Uterus (tissue), 3 donors: ENCODE measurements at regions not wholly inside any gene's neighbourhood (a gene's known extent, or its start where the extent isn't known, plus 50 kb on each side); places are given as distances from the start of the nearest gene placed in this dataset.

Experiments used
- DNase-seq, 2 donors: peaks; one replicate each; pipeline ENCODE4 v3.0.0-alpha.2; 2019 to 2020
- H3K27ac ChIP-seq, 2 donors: fragments of 200-600 bp; sonication (generic); 1 replicate in 1 of 2; 2 replicates in 1 of 2; pipeline ENCODE4 v1.5.1; 2016 to 2018
- H3K27me3 ChIP-seq, 2 donors: fragments of 200-600 bp; sonication (generic); one replicate each; pipeline ENCODE4 v1.5.1; 2018 to 2019; ENCODE audit warnings: control low read depth in 1 of 2
- H3K36me3 ChIP-seq, 2 donors: fragments of 200-600 bp; sonication (generic); one replicate each; pipeline ENCODE4 v1.5.1; 2019; ENCODE audit warnings: control low read depth in 1 of 2
- H3K4me1 ChIP-seq, 2 donors: fragments of 200-600 bp; sonication (generic); one replicate each; pipeline ENCODE4 v1.5.1; 2018 to 2019; ENCODE audit warnings: control low read depth in 1 of 2
- H3K4me3 ChIP-seq, 2 donors: fragments of 200-600 bp; sonication (generic); 1 replicate in 1 of 2; 2 replicates in 1 of 2; pipeline ENCODE4 v1.5.1; 2018 to 2019; ENCODE audit warnings: mild to moderate bottlenecking in 1 of 2
- H3K9me3 ChIP-seq, 2 donors: fragments of 200-600 bp; sonication (generic); one replicate each; pipeline ENCODE4 v1.5.1; 2019; ENCODE audit warnings: control low read depth in 1 of 2
- POLR2A ChIP-seq, 2 donors: fragments of 450-650 bp; IDR thresholded peaks; one replicate each; pipeline ENCODE4 v1.6.1; 2016; ENCODE audit warnings: antibody characterized with exemption in 2 of 2, mild to moderate bottlenecking in 1 of 2, moderate library complexity in 1 of 2
- intact Hi-C: fragments of 100-400 bp; cut with DNase I; formaldehyde crosslinking; loops from one replicate; pipeline ENCODE4 v1.15.1; 2023; ENCODE audit warnings: low total_unique reads
- TF ChIP-seq, protein P1 (sequence below), 4 experiments: fragments of 200-600 bp in 2 of 4; fragments of 450-650 bp in 2 of 4; sonication (generic) in 2 of 4; IDR thresholded peaks; one replicate each; pipeline ENCODE4 v1.5.1; 2016 to 2019; ENCODE audit warnings: antibody characterized with exemption in 4 of 4, mild to moderate bottlenecking in 2 of 4, moderate library complexity in 1 of 4
- donor health status: DM: yes; HTN: yes; CAD: no.

DNA sequence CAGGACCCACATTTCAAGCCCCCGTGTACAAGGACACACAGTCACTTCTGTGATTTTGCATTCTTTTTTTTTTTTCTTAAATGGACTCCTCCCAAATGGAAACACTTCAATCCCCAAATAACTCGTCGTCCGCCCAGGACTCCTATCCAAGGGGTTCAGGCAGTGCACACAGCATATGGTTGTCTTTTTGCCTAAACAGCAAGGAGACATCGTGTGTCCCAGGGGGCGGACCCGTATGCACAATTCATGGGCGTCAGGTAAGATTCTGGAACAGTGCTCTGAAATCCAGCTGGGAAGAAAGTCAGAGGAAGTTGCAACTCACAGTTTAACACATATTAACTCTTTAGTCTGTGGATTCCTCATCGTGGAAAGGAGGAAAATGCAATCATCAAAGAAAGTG, 231.3 kb downstream of the SHOX start:
- H3K27ac ChIP-seq = no peak overlapping the region
- no peaks in the 10 kb centered on the region for H3K36me3 ChIP-seq
- intact Hi-C loops = no loop called here
- TF ChIP-seq, protein P1, sequence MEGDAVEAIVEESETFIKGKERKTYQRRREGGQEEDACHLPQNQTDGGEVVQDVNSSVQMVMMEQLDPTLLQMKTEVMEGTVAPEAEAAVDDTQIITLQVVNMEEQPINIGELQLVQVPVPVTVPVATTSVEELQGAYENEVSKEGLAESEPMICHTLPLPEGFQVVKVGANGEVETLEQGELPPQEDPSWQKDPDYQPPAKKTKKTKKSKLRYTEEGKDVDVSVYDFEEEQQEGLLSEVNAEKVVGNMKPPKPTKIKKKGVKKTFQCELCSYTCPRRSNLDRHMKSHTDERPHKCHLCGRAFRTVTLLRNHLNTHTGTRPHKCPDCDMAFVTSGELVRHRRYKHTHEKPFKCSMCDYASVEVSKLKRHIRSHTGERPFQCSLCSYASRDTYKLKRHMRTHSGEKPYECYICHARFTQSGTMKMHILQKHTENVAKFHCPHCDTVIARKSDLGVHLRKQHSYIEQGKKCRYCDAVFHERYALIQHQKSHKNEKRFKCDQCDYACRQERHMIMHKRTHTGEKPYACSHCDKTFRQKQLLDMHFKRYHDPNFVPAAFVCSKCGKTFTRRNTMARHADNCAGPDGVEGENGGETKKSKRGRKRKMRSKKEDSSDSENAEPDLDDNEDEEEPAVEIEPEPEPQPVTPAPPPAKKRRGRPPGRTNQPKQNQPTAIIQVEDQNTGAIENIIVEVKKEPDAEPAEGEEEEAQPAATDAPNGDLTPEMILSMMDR (IDR thresholded peaks at IDR 0.05) = no peak
- no peak for TF ChIP-seq POLR2A (IDR thresholded peaks at IDR 0.05)
- no peak overlapping the region for H3K4me3 ChIP-seq
- no peaks in the 10 kb centered on the region for H3K9me3 ChIP-seq
- no peak for DNase-seq
- no peaks in the 10 kb centered on the region for H3K27me3 ChIP-seq
- no peaks in the 10 kb centered on the region for H3K4me1 ChIP-seq

DNA sequence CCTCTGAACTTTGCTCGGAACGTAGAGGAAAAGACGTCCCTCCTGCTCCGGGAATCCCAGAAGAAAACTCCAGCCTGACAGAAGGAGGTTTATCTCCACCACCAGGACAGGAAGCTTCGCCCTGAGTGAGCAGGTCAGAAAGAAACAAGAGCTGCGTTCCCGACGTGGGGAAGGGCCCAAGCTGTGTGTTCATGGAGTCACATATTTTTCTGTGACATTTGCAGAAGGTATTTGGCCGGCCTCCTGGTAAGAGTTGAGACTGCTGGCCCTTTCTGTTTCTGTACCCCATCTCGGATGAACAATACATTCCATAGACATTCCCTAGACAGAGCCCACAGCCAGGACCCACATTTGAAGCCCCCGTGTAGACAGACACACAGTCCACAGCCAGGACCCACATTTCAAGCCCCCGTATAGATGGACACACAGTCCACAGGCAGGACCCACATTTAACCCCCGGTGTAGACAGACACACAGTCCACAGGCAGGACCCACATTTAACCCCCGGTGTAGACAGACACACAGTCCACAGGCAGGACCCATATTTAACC, 230.8 kb downstream of the SHOX start:
- DNase-seq = no peak
- intact Hi-C loops = no loop called here
- TF ChIP-seq, protein P1 (IDR thresholded peaks at IDR 0.05) = no peak
- TF ChIP-seq POLR2A (IDR thresholded peaks at IDR 0.05) = no peak

GRCh38 chrX:859329-859728, 228.7 kb downstream of the SHOX start:
- H3K9me3 ChIP-seq = no peaks in the 10 kb centered on the region

More for the DNA sequence above, 230.8 kb downstream of the SHOX start:
- Histone ChIP-seq H3K9me3 (no peaks in the 10 kb centered on the region), H3K27me3 (no peaks in the 10 kb centered on the region), H3K4me1 (no peaks in the 10 kb centered on the region), H3K27ac (no peak overlapping the region), H3K4me3 (no peak overlapping the region), H3K36me3 (no peaks in the 10 kb centered on the region)

DNA sequence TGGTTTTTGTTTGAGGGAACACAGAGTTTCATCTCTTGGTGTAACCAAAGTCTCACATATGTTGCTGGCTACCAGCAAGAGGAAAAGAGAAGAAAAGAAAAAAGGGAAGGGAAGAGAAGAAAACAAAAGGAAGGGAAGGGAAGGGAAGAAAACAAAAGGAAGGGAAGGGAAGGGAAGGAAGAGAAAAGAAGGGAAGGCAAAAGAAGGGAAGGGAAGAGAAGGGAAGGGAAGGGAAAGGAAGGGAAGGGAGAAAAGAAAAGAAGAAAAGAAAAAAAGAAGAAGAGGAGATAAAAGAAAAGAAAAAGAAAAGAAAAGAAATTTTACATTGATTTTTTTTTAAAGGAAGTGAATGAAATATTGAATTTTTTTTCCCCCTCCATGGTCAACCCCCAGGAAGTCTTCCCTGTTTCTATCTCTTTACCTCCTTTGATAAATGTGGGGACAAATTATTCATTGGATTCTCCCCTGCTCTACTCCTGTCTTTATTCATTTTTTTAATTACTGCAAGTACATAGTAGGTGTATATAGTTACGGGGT, 228.0 kb downstream of the SHOX start:
- no peak overlapping the region for H3K27ac ChIP-seq
- no peaks in the 10 kb centered on the region for H3K27me3 ChIP-seq
- H3K36me3 ChIP-seq = no peaks in the 10 kb centered on the region
- TF ChIP-seq POLR2A (IDR thresholded peaks at IDR 0.05) = no peak
- TF ChIP-seq, protein P1 (IDR thresholded peaks at IDR 0.05) = no peak
- intact Hi-C loops = no loop called here
- H3K9me3 ChIP-seq = no peaks in the 10 kb centered on the region
- H3K4me1 ChIP-seq = no peaks in the 10 kb centered on the region
- no peak overlapping the region for H3K4me3 ChIP-seq
- no peak for DNase-seq

More at GRCh38 chrX:859329-859728, 228.7 kb downstream of the SHOX start:
- Histone ChIP-seq H3K36me3 (no peaks in the 10 kb centered on the region), H3K27ac (no peak overlapping the region), H3K27me3 (no peaks in the 10 kb centered on the region), H3K4me3 (no peak overlapping the region), H3K4me1 (no peaks in the 10 kb centered on the region)
- TF ChIP-seq POLR2A (IDR thresholded peaks at IDR 0.05) = no peak
- intact Hi-C loops = no loop called here
- no peak for DNase-seq

DNA sequence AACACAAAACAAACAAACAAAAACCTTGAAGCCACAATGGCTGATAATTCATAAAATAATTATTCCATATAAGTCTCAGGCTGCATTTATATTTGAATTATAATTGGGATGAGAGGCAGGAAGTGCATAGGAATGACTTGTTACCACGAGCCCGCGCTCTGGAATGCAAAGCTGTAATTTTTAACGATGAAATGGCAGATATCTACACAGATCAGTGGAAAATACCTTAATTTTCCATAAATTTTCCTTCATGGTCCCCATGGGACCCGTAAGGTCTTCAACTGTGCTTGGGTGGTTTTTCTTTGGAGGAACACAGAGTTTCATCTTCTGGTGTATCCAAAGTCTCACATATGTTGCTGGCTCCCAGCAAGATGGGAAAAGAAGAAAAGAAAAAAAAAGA, 226.8 kb downstream of the SHOX start:
- H3K36me3 ChIP-seq = no peaks in the 10 kb centered on the region
- H3K4me3 ChIP-seq = no peak overlapping the region
- no peaks in the 10 kb centered on the region for H3K9me3 ChIP-seq
- TF ChIP-seq POLR2A (IDR thresholded peaks at IDR 0.05) = no peak
- TF ChIP-seq, protein P1 (IDR thresholded peaks at IDR 0.05) = no peak
- H3K4me1 ChIP-seq = no peaks in the 10 kb centered on the region
- no peaks in the 10 kb centered on the region for H3K27me3 ChIP-seq
- intact Hi-C loops = no loop called here
- DNase-seq = no peak
- no peak overlapping the region for H3K27ac ChIP-seq
